AG09319 (cell line): ENCODE measurements at regions not wholly inside any gene's neighbourhood (a gene's known extent, or its start where the extent isn't known, plus 50 kb on each side); places are given as distances from the start of the nearest gene placed in this dataset.

Experiments used
- DNase-seq: peaks from one replicate; pipeline ENCODE4 v3.0.0-alpha.2; 2010; ENCODE audit warnings: low read depth; ENCODE audit errors: extremely low read depth
- CTCF ChIP-seq: IDR thresholded peaks from 2 replicates; pipeline ENCODE4 v1.5.1; 2011; ENCODE audit warnings: low read depth, mild to moderate bottlenecking, inconsistent platforms, low read length, moderate library complexity

GRCh38 chr3:10666621-10667020 lies 149.4 kb upstream of the SLC6A11 start:
- no peak for TF ChIP-seq CTCF
- no peak for DNase-seq

GRCh38 chr3:10667269-10667668 lies 148.8 kb upstream of the SLC6A11 start:
- no peak for DNase-seq
- TF ChIP-seq CTCF = no peak

- no peak for TF ChIP-seq CTCF
- DNase-seq = no peak
Observed at GRCh38 chr3:10667901-10668476, 148.0 kb upstream of the SLC6A11 start.

GRCh38 chr3:10669490-10670048 lies 146.5 kb upstream of the SLC6A11 start:
- DNase-seq = no peak
- TF ChIP-seq CTCF = no peak

- no peak for TF ChIP-seq CTCF
- DNase-seq = no peak
Observed at GRCh38 chr3:10672422-10672821, 143.6 kb upstream of the SLC6A11 start.

GRCh38 chr3:10674578-10674977 lies 141.4 kb upstream of the SLC6A11 start:
- no peak for DNase-seq
- TF ChIP-seq CTCF = no peak

GRCh38 chr3:10676905-10677304 lies 139.1 kb upstream of the SLC6A11 start:
- no peak for TF ChIP-seq CTCF
- DNase-seq = no peak
